HG03439 (cell line): ENCODE measurements at regions not wholly inside any gene's neighbourhood (a gene's known extent, or its start where the extent isn't known, plus 50 kb on each side); places are given as distances from the start of the nearest gene placed in this dataset.
"Not testable (repeated sequence)": the region's sequence is repeated elsewhere in the genome, so short reads cannot be mapped to it uniquely, and the experiment has no call there.

Experiments used
- ATAC-seq: cut with Tn5 transposase; IDR thresholded peaks from one replicate; pipeline ENCODE4 v1.9.1; 2021; ENCODE audit warnings: mild to moderate bottlenecking, moderate library complexity; ENCODE audit not compliant: unreplicated experiment

GRCh38 chr2:11877764-11878163 is 131.3 kb downstream of the LPIN1 start:
- no peak for ATAC-seq

- not testable (repeated sequence) for ATAC-seq
Observed at GRCh38 chr2:11885253-11885652, 138.8 kb downstream of the LPIN1 start.

DNA sequence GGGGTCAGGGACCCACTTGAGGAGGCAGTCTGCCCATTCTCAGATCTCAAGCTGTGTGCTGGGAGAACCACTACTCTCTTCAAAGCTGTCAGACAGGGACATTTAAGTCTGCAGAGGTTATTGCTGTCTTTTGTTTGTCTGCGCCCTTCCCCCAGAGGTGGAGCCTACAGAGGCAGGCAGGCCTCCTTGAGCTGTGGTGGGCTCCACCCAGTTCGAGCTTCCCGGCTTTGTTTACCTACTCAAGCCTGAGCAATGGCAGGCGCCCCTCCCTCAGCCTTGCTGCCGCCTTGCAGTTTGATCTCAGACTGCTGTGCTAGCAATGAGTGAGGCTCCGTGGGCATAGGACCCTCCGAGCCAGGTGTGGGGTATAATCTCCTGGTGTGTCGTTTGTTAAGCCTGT is 140.5 kb downstream of the LPIN1 start:
- ATAC-seq = not testable (repeated sequence)

DNA sequence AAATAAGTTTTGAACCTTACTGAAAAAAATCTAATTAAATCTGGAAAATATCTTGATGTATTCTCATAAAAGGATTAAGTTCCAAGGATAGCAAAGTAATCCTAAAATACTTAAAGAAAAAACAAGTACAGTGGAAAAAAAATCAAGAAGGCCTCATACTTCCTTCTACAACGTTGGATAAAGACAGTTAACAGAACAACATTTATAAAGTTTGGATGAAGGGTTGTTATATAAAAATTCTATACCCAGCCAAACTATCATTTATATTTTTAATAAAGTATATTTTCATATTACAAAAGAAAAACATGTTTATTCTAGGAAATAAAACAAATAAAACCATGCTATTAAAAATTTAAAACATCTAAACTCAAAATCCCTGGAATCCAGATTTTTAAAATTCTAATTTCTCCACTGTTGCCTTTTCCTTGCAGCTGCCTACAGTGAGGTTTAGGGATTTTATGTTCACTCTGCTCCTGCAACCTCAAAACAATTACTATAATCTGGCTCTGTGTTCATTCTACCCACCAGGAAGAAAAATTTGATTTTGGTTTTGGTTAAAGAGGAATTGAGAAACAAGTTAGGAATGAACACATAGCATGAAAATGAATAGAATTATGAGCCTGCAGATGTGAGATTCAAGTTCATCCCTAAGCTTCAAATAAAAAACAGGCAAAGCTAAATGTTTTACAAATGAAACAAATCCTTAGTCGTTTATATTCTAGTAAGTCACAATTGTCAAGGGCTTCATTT is 142.8 kb downstream of the LPIN1 start:
- ATAC-seq = no peak

DNA sequence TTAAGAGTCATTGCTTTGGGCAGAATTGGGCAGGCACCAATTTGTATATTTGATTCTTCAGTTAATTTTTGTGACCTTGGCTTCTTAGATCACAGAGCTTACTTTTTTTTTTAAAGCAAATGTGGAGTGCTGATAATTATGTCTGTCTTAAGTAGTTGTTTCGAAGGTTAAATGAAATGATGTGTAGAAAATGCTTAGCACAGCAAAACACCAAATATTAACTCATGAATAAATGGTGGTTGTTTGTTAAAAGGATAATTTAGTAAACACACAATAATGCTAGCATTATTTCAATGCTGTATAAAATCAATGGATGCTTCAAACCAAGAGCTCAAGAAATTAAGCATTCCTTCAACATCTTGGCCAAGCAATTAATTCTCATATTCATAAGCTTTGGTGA is 143.4 kb downstream of the LPIN1 start:
- no peak for ATAC-seq

- no peak for ATAC-seq
Observed at GRCh38 chr2:11891028-11891427, 144.6 kb downstream of the LPIN1 start.

DNA sequence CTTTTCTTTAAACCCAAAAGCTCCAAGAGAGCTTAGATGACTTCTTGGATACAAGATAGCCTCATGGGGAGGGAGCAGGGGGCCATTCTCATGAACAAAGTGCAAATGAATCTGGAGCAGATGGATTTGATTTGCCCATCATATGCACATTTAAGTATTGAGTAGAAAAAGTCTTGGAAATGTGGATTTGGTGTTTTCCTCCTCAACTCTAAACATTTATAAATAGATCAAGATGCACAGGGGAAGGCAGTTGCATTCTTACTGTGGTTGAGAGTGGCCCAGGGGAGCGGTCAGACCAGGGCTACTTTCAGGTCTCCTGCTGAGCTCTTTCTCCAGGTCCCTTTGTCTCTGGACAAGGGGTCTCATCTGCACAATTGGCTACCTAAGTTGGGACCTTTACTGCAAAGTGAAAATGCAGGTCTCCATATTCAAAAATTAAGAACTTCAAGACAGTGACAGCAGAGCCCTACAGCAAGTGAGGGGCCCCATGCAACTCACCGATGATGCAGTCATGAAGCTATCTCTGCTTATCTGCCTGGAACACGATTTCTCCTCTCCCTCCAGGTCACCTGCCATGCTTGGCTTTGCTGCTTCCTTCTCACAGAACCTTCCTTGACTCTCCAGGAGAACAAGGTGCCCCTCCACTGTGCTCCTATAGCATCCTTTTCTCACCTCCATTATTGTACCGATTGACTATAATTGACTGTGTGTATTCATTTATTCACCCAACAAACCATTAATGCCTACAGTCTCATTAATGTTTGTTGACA is 145.4 kb downstream of the LPIN1 start:
- ATAC-seq = no peak

- no peak for ATAC-seq
Observed at GRCh38 chr2:11896386-11896785, 150.0 kb downstream of the LPIN1 start.

GRCh38 chr2:11898576-11898975 is 152.1 kb downstream of the LPIN1 start:
- no peak for ATAC-seq

DNA sequence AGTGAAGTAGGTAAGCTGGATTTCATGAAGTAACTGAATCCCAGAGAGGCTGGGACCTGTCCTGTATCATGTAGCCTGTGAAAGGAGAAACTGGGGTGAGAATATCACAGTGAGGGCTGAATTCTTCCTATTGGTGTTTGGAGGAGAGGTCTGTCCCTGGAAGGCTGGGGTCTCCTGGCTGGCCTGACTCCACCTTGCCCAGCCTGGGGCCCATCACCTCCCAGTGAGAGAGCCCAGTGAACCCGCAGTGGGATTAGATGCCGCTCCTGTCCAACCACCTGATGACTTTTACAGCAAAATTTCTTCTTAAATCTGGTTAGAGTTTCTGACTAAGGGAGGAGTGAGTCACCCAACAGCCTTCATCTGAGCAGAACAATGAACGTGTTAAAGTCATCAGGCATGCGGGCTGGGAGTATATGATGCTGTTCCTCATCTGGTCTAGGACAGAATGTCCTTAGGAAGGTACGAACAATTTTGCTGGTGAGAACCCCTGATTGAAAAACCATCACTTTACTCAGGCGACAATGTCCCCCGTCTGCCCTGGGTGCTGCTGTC is 152.9 kb downstream of the LPIN1 start:
- no peak for ATAC-seq

DNA sequence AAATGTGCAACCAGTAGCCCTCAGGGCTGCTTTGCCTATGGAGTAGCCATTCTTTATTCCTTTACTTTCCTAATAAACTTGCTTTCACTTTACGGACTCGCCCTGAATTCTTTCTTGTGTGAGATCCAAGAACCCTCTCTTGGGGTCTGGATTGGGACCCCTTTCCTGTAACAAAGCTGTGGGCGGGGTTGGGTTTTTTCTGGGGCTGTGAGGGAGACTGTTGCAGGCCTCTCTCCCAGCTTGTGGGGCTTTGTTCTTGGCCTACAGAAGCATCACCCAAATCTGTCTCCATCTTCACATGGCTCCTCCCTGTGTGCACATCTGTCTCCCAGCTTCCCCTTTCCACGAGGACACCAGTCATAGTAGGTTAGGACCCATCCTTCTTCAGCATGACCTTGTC is 154.5 kb downstream of the LPIN1 start:
- not testable (repeated sequence) for ATAC-seq

DNA sequence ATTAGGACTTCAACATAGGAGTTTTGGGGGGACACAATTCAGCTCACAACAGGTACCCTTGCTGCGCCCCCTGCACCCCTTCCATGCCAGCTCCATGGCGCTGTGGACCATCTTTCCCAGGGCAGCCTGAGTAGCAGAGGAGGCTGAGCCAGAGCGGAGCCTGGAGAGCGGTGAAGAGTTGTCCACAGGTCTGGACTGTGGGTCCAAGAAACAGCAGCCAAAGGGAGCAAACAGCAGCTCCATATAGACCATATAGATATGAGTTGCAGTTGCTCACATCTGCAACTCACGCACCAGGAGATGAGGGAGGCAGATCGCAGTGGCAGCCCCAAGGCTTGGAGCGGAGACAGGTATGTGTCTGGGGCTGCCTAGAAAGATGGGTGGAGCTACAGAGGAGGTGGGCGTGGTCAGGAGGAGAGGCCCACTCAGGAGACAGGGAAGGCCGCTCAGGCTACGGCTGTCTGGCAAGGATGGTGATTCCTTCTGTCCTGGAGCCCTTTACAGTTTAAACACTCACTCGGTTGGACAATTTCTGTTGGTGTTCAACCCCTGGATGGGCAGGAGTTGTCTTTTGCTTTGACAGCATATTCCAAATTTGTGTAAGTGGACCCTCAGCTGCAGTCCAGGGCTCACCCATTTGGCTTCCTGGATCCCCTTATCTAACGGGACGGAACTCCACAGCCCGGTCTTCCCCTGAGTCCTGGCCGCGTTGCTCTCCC is 155.1 kb downstream of the LPIN1 start:
- ATAC-seq = no peak

DNA sequence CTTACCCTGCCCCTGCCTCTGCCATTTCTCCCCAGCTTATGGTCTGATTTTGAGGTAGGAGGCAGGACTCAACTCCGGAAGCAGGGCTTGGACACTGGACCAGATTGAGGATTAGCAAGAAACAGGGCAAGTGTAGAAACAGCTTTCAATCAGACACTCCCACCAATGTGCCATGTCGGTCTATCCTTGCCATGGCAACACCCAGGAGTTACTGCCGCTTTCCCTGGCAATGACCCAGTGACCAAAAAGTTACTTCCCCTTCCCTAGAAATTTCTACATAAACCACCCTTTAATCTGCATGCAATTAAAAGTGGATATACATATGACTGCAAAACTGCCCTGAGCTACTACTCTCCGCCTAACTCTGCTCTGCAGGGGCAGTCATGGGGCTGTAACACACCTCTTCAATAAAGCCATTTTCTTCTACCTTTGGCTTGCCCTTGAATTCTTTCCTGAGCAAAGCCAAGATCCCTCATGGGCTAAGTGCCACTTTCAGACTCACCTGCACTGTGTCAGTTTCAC is 156.7 kb downstream of the LPIN1 start:
- ATAC-seq = no peak

DNA sequence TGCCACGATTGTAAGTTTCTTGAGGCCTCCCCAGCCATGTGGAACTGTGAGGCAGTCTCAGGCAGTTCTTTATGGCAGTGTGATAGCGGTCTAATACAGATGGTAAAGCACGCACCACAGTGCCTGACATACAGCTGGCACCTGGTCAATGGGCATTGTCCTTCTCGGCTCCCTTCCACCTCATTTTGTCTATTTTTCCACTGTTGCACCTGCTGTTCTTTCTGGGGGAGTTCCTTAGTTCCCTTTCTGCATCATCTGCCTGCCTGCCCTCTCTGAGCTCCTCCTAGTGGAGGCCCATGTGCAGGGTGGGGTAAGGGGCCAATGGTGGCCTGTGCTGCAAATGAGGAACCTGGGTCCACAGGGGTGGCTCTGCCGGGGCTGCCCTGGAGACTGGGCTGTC is 157.6 kb downstream of the LPIN1 start:
- ATAC-seq = no peak

DNA sequence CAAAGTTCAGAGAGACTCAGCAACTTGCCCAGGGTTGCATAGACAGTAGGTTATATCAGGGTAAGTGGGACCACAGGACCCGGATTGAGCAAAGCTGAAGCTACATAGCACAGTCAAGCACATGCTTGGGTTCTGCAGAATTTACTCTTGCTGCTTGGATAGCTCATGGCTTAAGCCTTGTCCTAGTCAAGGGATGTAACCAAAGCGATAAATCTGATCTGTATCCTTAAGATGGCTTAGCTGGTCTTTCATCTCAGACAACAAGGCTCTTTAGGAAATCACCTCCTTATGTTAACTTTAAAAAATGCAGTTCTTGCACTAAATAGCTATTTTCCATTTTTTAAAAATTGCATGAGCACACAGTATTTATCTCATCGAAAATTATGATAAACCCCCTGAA is 158.5 kb downstream of the LPIN1 start:
- ATAC-seq = no peak

GRCh38 chr2:11907190-11907589 is 160.8 kb downstream of the LPIN1 start:
- ATAC-seq = no peak

GRCh38 chr2:11910971-11911370 is 164.5 kb downstream of the LPIN1 start:
- ATAC-seq = no peak

- ATAC-seq = no peak
Observed at GRCh38 chr2:11912980-11913379, 166.5 kb downstream of the LPIN1 start.

GRCh38 chr2:11914455-11914854 is 168.0 kb downstream of the LPIN1 start:
- ATAC-seq = no peak

DNA sequence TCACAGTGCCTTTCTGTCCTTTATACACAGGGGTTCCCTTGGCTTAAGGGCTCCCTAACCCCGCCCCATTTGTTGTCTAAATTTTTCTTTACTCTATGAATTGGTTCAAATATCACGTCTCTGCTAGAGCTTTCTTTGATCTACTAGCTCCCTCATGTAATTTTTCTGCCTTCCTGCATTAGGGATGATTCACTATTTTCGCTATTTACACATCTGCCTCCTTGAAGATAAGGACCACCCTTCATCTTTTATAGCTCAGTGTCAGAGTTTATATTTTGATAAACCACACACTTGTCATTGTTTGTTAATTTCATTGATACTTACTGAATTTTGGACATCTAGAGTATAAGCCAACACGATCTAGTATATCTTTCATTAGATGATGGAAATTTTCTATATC is 169.2 kb downstream of the LPIN1 start:
- ATAC-seq = no peak

DNA sequence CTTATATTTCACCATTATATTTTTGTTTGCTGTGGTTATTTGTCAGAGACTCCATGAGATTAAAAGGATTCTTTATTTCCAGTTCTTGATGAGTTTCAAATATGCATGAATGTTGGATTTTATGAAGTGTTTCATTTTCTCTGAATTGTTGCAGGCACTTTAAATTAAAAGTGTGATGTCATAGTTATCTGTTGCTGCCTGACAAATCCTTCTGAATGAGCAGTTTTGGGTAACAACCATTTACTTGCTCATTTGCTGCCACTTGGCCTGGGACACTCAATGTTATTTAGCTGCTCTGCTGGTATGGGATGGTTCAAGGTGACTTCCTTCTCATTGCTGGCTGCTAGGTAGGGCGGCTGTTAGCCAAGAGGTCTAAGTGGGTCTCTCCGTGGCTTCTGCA is 173.5 kb downstream of the LPIN1 start:
- ATAC-seq = no peak
